H1 (cell line): ENCODE measurements at regions not wholly inside any gene's neighbourhood (a gene's known extent, or its start where the extent isn't known, plus 50 kb on each side); places are given as distances from the start of the nearest gene placed in this dataset.

ENCODE experiments used
- CTCF ChIA-PET: fragments of 300-600 bp; sonication (Branson Sonifier 250); formaldehyde crosslinking; loops from one replicate; lab custom pipeline; 2021; ENCODE audit not compliant: partially characterized antibody; lab: Charles Lee
- POLR2A ChIA-PET: fragments of 300-600 bp; sonication (Branson Sonifier 250); formaldehyde crosslinking; loops from one replicate; lab custom pipeline; 2021; ENCODE audit warnings: inconsistent platforms; ENCODE audit not compliant: partially characterized antibody; lab: Charles Lee
- DNase-seq, 2 experiments: peaks; one replicate each; pipeline versions ENCODE4 v3.0.0 to v3.0.0-alpha.2; 2010 to 2022; ENCODE audit warnings: low spot score in 2 of 2, low read depth in 1 of 2, mixed read lengths in 1 of 2
- FAIRE-seq: peaks from 2 replicates; lab custom pipeline; 2011; peaks lifted over from hg19 to GRCh38; lab: Jason Lieb, UNC
- H2AFZ ChIP-seq: 2 replicates; pipeline ENCODE4 v1.8.1; 2012; ENCODE audit warnings: low read length, inconsistent platforms
- H2AK5ac ChIP-seq: 2 replicates; pipeline ENCODE4 v1.6.1; 2013; ENCODE audit warnings: low read depth, low read length
- H2BK120ac ChIP-seq: replicated peaks from 2 replicates; pipeline ENCODE3; 2013; ENCODE audit warnings: low read depth, low read length, inconsistent platforms
- H2BK12ac ChIP-seq: 2 replicates; pipeline ENCODE4 v1.6.1; 2013; ENCODE audit warnings: low read depth, low read length
- H2BK15ac ChIP-seq: 2 replicates; pipeline ENCODE4 v1.6.1; 2013; ENCODE audit warnings: low read length
- H2BK20ac ChIP-seq: 2 replicates; pipeline ENCODE4 v1.6.1; 2013; ENCODE audit warnings: low read length
- H2BK5ac ChIP-seq: 2 replicates; pipeline ENCODE4 v1.6.1; 2013; ENCODE audit warnings: low read depth, low read length
- H3K14ac ChIP-seq: 2 replicates; pipeline ENCODE4 v1.6.1; 2013; ENCODE audit warnings: inconsistent platforms; ENCODE audit not compliant: insufficient read length
- H3K18ac ChIP-seq: 2 replicates; pipeline ENCODE4 v1.6.1; 2013; ENCODE audit warnings: low read length; ENCODE audit errors: extremely low read depth
- H3K23ac ChIP-seq: 2 replicates; pipeline ENCODE4 v1.6.1; 2013; ENCODE audit warnings: inconsistent platforms; ENCODE audit not compliant: insufficient read length
- H3K23me2 ChIP-seq: 2 replicates; pipeline ENCODE4 v1.6.1; 2013; ENCODE audit warnings: low read depth, low read length
- H3K27ac ChIP-seq: 2 replicates; pipeline ENCODE4 v1.6.1; 2011; ENCODE audit warnings: low read depth, low read length, inconsistent platforms
- H3K27me3 ChIP-seq, 4 experiments: replicated peaks in 1 of 4; 1 replicate in 1 of 4; 2 replicates in 3 of 4; pipeline versions ENCODE4 v1.6.1 to v1.8.1; 2011 to 2013; ENCODE audit warnings: low read length in 3 of 4, mild to moderate bottlenecking in 3 of 4, inconsistent platforms in 2 of 4, mixed read lengths in 2 of 4, moderate library complexity in 1 of 4; ENCODE audit not compliant: control insufficient read depth in 3 of 4, insufficient read depth in 3 of 4; ENCODE audit errors: extremely low read depth in 1 of 4
- H3K36me3 ChIP-seq, 4 experiments: 2 replicates each; pipeline versions ENCODE4 v1.6.1 to v1.8.1; 2011 to 2013; ENCODE audit warnings: mild to moderate bottlenecking in 4 of 4, low read length in 3 of 4, moderate library complexity in 2 of 4, control low read depth in 1 of 4, inconsistent platforms in 1 of 4; ENCODE audit not compliant: insufficient read depth in 4 of 4, control insufficient read depth in 2 of 4
- H3K4ac ChIP-seq: replicated peaks from 2 replicates; pipeline ENCODE3; 2013; ENCODE audit warnings: low read length, low read depth, mixed read lengths, inconsistent platforms; ENCODE audit not compliant: insufficient read length
- H3K4me1 ChIP-seq, 4 experiments: replicated peaks in 1 of 4; 1 replicate in 1 of 4; 2 replicates in 3 of 4; pipeline versions ENCODE4 v1.6.1 to v1.8.1; 2011 to 2013; ENCODE audit warnings: low read length in 3 of 4, inconsistent platforms in 2 of 4, mixed read lengths in 1 of 4; ENCODE audit not compliant: insufficient read depth in 4 of 4, control insufficient read depth in 3 of 4
- H3K4me2 ChIP-seq, 2 experiments: 2 replicates each; pipeline versions ENCODE4 v1.6.1 to v1.8.1; 2011 to 2013; ENCODE audit warnings: low read depth in 2 of 2, low read length in 2 of 2, control low read depth in 1 of 2, inconsistent platforms in 1 of 2, mild to moderate bottlenecking in 1 of 2; ENCODE audit not compliant: insufficient read depth in 1 of 2
- H3K4me3 ChIP-seq, 4 experiments: fragments of 200-600, 300-600 bp in 1 of 4; sonication (generic), shearing (Covaris generic), sonication (Bioruptor Twin) in 1 of 4; 2 replicates each; pipeline versions ENCODE4 v1.5.1 to v1.8.1; 2011 to 2016; ENCODE audit warnings: low read length in 4 of 4, low read depth in 3 of 4, control low read depth in 2 of 4, inconsistent platforms in 2 of 4, mild to moderate bottlenecking in 2 of 4, mixed read lengths in 1 of 4, moderate library complexity in 1 of 4; ENCODE audit not compliant: insufficient read depth in 2 of 4; ENCODE audit errors: extremely low read depth in 1 of 4
- H3K56ac ChIP-seq: replicated peaks from 2 replicates; pipeline ENCODE3; 2013; ENCODE audit warnings: low read depth, mild to moderate bottlenecking, mixed read lengths, low read length, inconsistent platforms; ENCODE audit not compliant: insufficient read length
- H3K79me1 ChIP-seq: 2 replicates; pipeline ENCODE4 v1.6.1; 2013; ENCODE audit warnings: low read depth, low read length, control low read depth
- H3K79me2 ChIP-seq, 2 experiments: 2 replicates each; pipeline versions ENCODE4 v1.6.1 to v1.8.1; 2012 to 2013; ENCODE audit warnings: low read length in 2 of 2, mild to moderate bottlenecking in 2 of 2, inconsistent platforms in 1 of 2; ENCODE audit not compliant: insufficient read depth in 2 of 2, control insufficient read depth in 1 of 2
- H3K9ac ChIP-seq, 4 experiments: replicated peaks in 1 of 4; 1 replicate in 1 of 4; 2 replicates in 3 of 4; pipeline versions ENCODE4 v1.6.1 to v1.8.1; 2011 to 2013; ENCODE audit warnings: low read depth in 3 of 4, low read length in 3 of 4, control low read depth in 2 of 4, mild to moderate bottlenecking in 2 of 4, moderate library complexity in 2 of 4, inconsistent platforms in 1 of 4; ENCODE audit errors: extremely low read depth in 1 of 4
- H3K9me3 ChIP-seq, 2 experiments: 2 replicates each; pipeline versions ENCODE4 v1.6.1 to v1.8.1; 2012 to 2013; ENCODE audit warnings: mild to moderate bottlenecking in 2 of 2, moderate library complexity in 2 of 2, control low read depth in 1 of 2, inconsistent platforms in 1 of 2, low read depth in 1 of 2, low read length in 1 of 2, mixed read lengths in 1 of 2; ENCODE audit not compliant: insufficient read depth in 2 of 2
- H4K20me1 ChIP-seq, 2 experiments: replicated peaks in 1 of 2; 2 replicates each; pipeline versions ENCODE3 to v1.8.1; 2011 to 2013; ENCODE audit warnings: inconsistent platforms in 2 of 2, low read length in 2 of 2, mild to moderate bottlenecking in 1 of 2; ENCODE audit not compliant: insufficient read depth in 2 of 2, control insufficient read depth in 1 of 2
- H4K5ac ChIP-seq: 2 replicates; pipeline ENCODE4 v1.6.1; 2013; ENCODE audit warnings: low read length, low read depth, mixed read lengths, inconsistent platforms; ENCODE audit not compliant: insufficient read length
- H4K8ac ChIP-seq: 2 replicates; pipeline ENCODE4 v1.8.0; 2013; ENCODE audit warnings: mild to moderate bottlenecking, moderate library complexity, low read length, inconsistent platforms; ENCODE audit not compliant: insufficient read depth; ENCODE audit errors: extremely low read depth
- H4K91ac ChIP-seq: replicated peaks from 2 replicates; pipeline ENCODE3; 2013; ENCODE audit warnings: low read length, mixed read lengths, inconsistent platforms; ENCODE audit not compliant: insufficient read length
- KDM5A ChIP-seq: fragments of 200-600 bp; IDR thresholded peaks from 2 replicates; pipeline ENCODE4 v1.7.1; 2012; ENCODE audit warnings: mild to moderate bottlenecking, low read length, inconsistent platforms, mixed read lengths
- SIN3A ChIP-seq, 2 experiments: IDR thresholded peaks in 1 of 2; conservative IDR thresholded peaks in 1 of 2; 2 replicates each; pipeline ENCODE4 v1.6.1; 2011 to 2012; ENCODE audit warnings: low read length in 2 of 2, improper control_type of control experiment in 1 of 2, low read depth in 1 of 2, mild to moderate bottlenecking in 1 of 2
- SP2 ChIP-seq: IDR thresholded peaks from 2 replicates; pipeline ENCODE4 v1.6.1; 2012; ENCODE audit warnings: mild to moderate bottlenecking, low read length, inconsistent platforms
- WGBS, 2 experiments: shearing (Covaris generic) in 1 of 2; methylation state at CpG; one replicate each; pipeline versions ENCODE4 v1.1.6 to v1.1.7; 2013 to 2015; ENCODE audit warnings: low lambda C conversion rate in 2 of 2, mixed read lengths in 2 of 2, inconsistent platforms in 1 of 2, low coverage in 1 of 2, missing lambda C conversion rate in 1 of 2; ENCODE audit not compliant: insufficient replicate concordance in 2 of 2, insufficient coverage in 1 of 2, insufficient read length in 1 of 2; ENCODE audit errors: extremely low coverage in 1 of 2, missing lambda C conversion rate in 1 of 2; 5-methylcytosine and 5-hydroxymethylcytosine counted together
- TF ChIP-seq, protein P1 (sequence below): IDR thresholded peaks from 2 replicates; pipeline ENCODE4 v1.6.1; 2012; ENCODE audit warnings: inconsistent platforms

- FAIRE-seq: no peak
Measured at GRCh38 chr3:75048650-75049049, 434.2 kb upstream of the CNTN3 start.

More at GRCh38 chr3:75048650-75049049, 434.2 kb upstream of the CNTN3 start:
- Histone ChIP-seq H2AK5ac (no peak overlapping the region), H3K4ac (no peak overlapping the region), H3K56ac (no peak overlapping the region), H3K9me3 (no peaks in the 10 kb centered on the region), H3K23me2 (no peaks in the 10 kb centered on the region), H2BK12ac (no peak overlapping the region), H3K23ac (no peak overlapping the region), H3K4me2 (no peak overlapping the region), H2BK15ac (no peak overlapping the region), H3K4me3 (no peak overlapping the region), H4K5ac (no peak overlapping the region), H4K8ac (no peak overlapping the region), H3K27me3 (peaks cover 0 to 1% (median 0%) of the 10 kb centered on the region in 4 experiments; a peak in 1 of 7 replicates), H3K27ac (no peak overlapping the region), H3K36me3 (no peaks in the 10 kb centered on the region), H2BK20ac (no peak overlapping the region), H3K4me1 (peaks cover 0 to 8% (median 0%) of the 10 kb centered on the region in 4 experiments; a peak in 1 of 7 replicates), H2BK5ac (no peak overlapping the region), H3K9ac (no peak overlapping the region), H2AFZ (0 out of 2 replicates have a peak overlapping the region, but pooled peaks have one; percentile 16), H2BK120ac (no peak overlapping the region), H3K14ac (no peak overlapping the region), H3K18ac (no peak overlapping the region), H4K91ac (no peak overlapping the region), H3K79me2 (no peaks in the 10 kb centered on the region), H4K20me1 (no peaks in the 10 kb centered on the region), H3K79me1 (no peaks in the 10 kb centered on the region)
- ChIA-PET POLR2A (no interaction called here), CTCF (interaction anchor here (1.0 kb wide), 1 partner anchor 112 kb away, joined by 3 read pairs; no protein-coding TSS in a partner anchor)
- TF ChIP-seq SP2 (no peak), SIN3A (conservative IDR thresholded peaks at IDR 0.05 in 1 of 2, IDR thresholded peaks at IDR 0.05 in 1 of 2; ENCODE audit: low read depth in 1 of 2, low read length in 2 of 2) (no peak), KDM5A (no peak)
- TF ChIP-seq, protein P1, sequence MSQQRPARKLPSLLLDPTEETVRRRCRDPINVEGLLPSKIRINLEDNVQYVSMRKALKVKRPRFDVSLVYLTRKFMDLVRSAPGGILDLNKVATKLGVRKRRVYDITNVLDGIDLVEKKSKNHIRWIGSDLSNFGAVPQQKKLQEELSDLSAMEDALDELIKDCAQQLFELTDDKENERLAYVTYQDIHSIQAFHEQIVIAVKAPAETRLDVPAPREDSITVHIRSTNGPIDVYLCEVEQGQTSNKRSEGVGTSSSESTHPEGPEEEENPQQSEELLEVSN: no peak
- no peak for DNase-seq
- WGBS, 2 experiments: 75% methylated on average over 3 of the region's 3 CpGs; no CpG with 5 or more reads in 1 of the 2 experiments
